OCI-LY7 (cell line): ENCODE measurements at regions not wholly inside any gene's neighbourhood (a gene's known extent, or its start where the extent isn't known, plus 50 kb on each side); places are given as distances from the start of the nearest gene placed in this dataset.

Experiments used
- CTCF ChIP-seq: fragments of 200-600 bp; sonication (generic); conservative IDR thresholded peaks from 2 replicates; pipeline ENCODE4 v1.5.1; 2014; ENCODE audit warnings: mild to moderate bottlenecking, antibody characterized with exemption, low read length, moderate library complexity, mixed read lengths
- EZH2phosphoT487 ChIP-seq: fragments of 200-600 bp; sonication (generic); IDR thresholded peaks from 2 replicates; pipeline ENCODE4 v1.6.1; 2018; ENCODE audit warnings: low read depth, borderline replicate concordance, mild to moderate bottlenecking, mixed run types, antibody characterized with exemption, low read length, moderate library complexity, mixed read lengths

- TF ChIP-seq CTCF (no peak), EZH2phosphoT487 (no peak)
These were observed 298.2 kb upstream of the COL3A1 start for GRCh38 chr2:188676010-188676400.
